K562 (cell line): ENCODE measurements at regions not wholly inside any gene's neighbourhood (a gene's known extent, or its start where the extent isn't known, plus 50 kb on each side); places are given as distances from the start of the nearest gene placed in this dataset.

ENCODE experiments used
- ATAC-seq: fragments of 200-7000 bp; cut with Tn5 transposase; 3 replicates; pipeline ENCODE4 v1.9.1; 2020; ENCODE audit warnings: moderate library complexity
- BruUV-seq: library from RNA; stranded (reverse); fragments of 400-500 nt; replicated peaks from 2 replicates; lab custom pipeline; 2021; lab: Mats Ljungman, UMichigan
- CTCF ChIA-PET: fragments of 300-600 bp; formaldehyde crosslinking; extraction: SDS; loops from one replicate; lab custom pipeline; 2021; ENCODE audit warnings: low intra/inter-chr PET ratio; lab: Yijun Ruan, JAX
- POLR2A ChIA-PET: fragments of 300-600, 350-650 bp; sonication (Branson Sonifier 250); formaldehyde crosslinking; extraction: SDS; loops from one replicate; lab custom pipeline; 2021; ENCODE audit warnings: antibody characterized with exemption, inconsistent platforms; lab: Yijun Ruan, JAX
- DNase-seq, 4 experiments: peaks; one replicate each; pipeline versions ENCODE4 v3.0.0 to v3.0.0-alpha.2; 2011 to 2018; ENCODE audit warnings: low spot score in 3 of 4, mixed read lengths in 3 of 4; ENCODE audit errors: extremely low read depth in 1 of 4
- FAIRE-seq: peaks from 2 replicates; lab custom pipeline; 2011; peaks lifted over from hg19 to GRCh38; lab: Jason Lieb, UNC
- H2AFZ ChIP-seq: 2 replicates; pipeline ENCODE4 v1.6.0; 2011; ENCODE audit warnings: low read depth, low read length, control low read depth, inconsistent platforms
- H3K27ac ChIP-seq: fragments of 200-600 bp; 3 replicates; pipeline ENCODE4 v1.8.0; 2011; ENCODE audit warnings: low read depth, mild to moderate bottlenecking, control low read depth, inconsistent platforms, low read length, moderate library complexity, mixed read lengths; ENCODE audit errors: extremely low read depth
- H3K27me3 ChIP-seq, 2 experiments: fragments of 300-600 bp in 1 of 2; 2 replicates in 1 of 2; 3 replicates in 1 of 2; pipeline versions ENCODE4 v1.6.0 to v1.8.0; 2011; ENCODE audit warnings: inconsistent platforms in 2 of 2, low read length in 2 of 2, mild to moderate bottlenecking in 1 of 2, mixed read lengths in 1 of 2, moderate library complexity in 1 of 2; ENCODE audit not compliant: control insufficient read depth in 2 of 2, insufficient read depth in 2 of 2
- H3K36me3 ChIP-seq: fragments of 300-600 bp; 3 replicates; pipeline ENCODE4 v1.8.0; 2011; ENCODE audit warnings: mild to moderate bottlenecking, low read length, inconsistent platforms; ENCODE audit not compliant: control insufficient read depth, insufficient read depth
- H3K4me1 ChIP-seq, 2 experiments: fragments of 200-600 bp in 1 of 2; replicated peaks in 1 of 2; 2 replicates in 1 of 2; 3 replicates in 1 of 2; pipeline versions ENCODE4 v1.5.1 to v1.8.0; 2011; ENCODE audit warnings: inconsistent platforms in 2 of 2, low read length in 2 of 2, mild to moderate bottlenecking in 1 of 2, mixed read lengths in 1 of 2, moderate library complexity in 1 of 2; ENCODE audit not compliant: control insufficient read depth in 2 of 2, insufficient read depth in 2 of 2
- H3K4me2 ChIP-seq: 2 replicates; pipeline ENCODE4 v1.6.1; 2011; ENCODE audit warnings: low read length, control low read depth, inconsistent platforms, mixed read lengths; ENCODE audit not compliant: insufficient read depth
- H3K4me3 ChIP-seq: fragments of 200-600 bp; sonication (generic), shearing (Covaris generic); 2 replicates; pipeline ENCODE4 v1.5.1; 2016; ENCODE audit warnings: control low read depth, inconsistent platforms
- H3K79me2 ChIP-seq: fragments of 200-600 bp; 3 replicates; pipeline ENCODE4 v1.8.0; 2011; ENCODE audit warnings: low read length, inconsistent platforms; ENCODE audit not compliant: control insufficient read depth, insufficient read depth
- H3K9ac ChIP-seq, 2 experiments: 2 replicates each; pipeline versions ENCODE4 v1.6.0 to v1.6.1; 2011; ENCODE audit warnings: low read depth in 2 of 2, low read length in 2 of 2, control low read depth in 1 of 2, inconsistent platforms in 1 of 2, mild to moderate bottlenecking in 1 of 2, mixed read lengths in 1 of 2; ENCODE audit not compliant: insufficient read depth in 1 of 2
- H3K9me1 ChIP-seq: one replicate; pipeline ENCODE4 v1.6.0; 2011; ENCODE audit warnings: inconsistent platforms, mild to moderate bottlenecking, low read length, moderate library complexity; ENCODE audit not compliant: control insufficient read depth, insufficient read depth
- H3K9me3 ChIP-seq: replicated peaks from 2 replicates; pipeline ENCODE4 v1.5.1; 2011; ENCODE audit warnings: low read depth, low read length, inconsistent platforms; ENCODE audit not compliant: control insufficient read depth, insufficient read depth
- H4K20me1 ChIP-seq: replicated peaks from 2 replicates; pipeline ENCODE4 v1.6.1; 2011; ENCODE audit warnings: low read length, inconsistent platforms, mixed read lengths; ENCODE audit not compliant: control insufficient read depth, insufficient read depth
- PTBP1 ChIP-seq: fragments of 200-400 bp; formaldehyde crosslinking; IDR thresholded peaks from 2 replicates; pipeline ENCODE4 v1.6.1; 2017; ENCODE audit warnings: low read depth, low read length
- RNF219 ChIP-seq: fragments of 250-450 bp; sonication (Bioruptor Pico); IDR thresholded peaks from 2 replicates; pipeline ENCODE4 v1.5.0; 2022; ENCODE audit warnings: mild to moderate bottlenecking
- SP2 ChIP-seq: IDR thresholded peaks from 2 replicates; pipeline ENCODE4 v1.6.1; 2011; ENCODE audit warnings: mild to moderate bottlenecking, low read depth, low read length, moderate library complexity; ENCODE audit not compliant: poor library complexity, severe bottlenecking; ENCODE audit errors: extremely low read depth
- TFAM ChIP-seq: fragments of 250-450 bp; sonication (Bioruptor Pico); conservative IDR thresholded peaks from 2 replicates; pipeline ENCODE4 v1.5.0; 2021; ENCODE audit warnings: mild to moderate bottlenecking, moderate library complexity
- ZNF512 ChIP-seq: IDR thresholded peaks from 2 replicates; pipeline ENCODE4 v1.6.1; 2016; ENCODE audit warnings: missing genetic modification characterization, missing compliant biosample characterization
- WGBS: fragments of 100-300 bp; shearing (Covaris generic); methylation state at CpG from one replicate; pipeline ENCODE4 v1.1.6; 2016; ENCODE audit warnings: low coverage, mixed read lengths; ENCODE audit not compliant: insufficient coverage; ENCODE audit errors: missing lambda C conversion rate; 5-methylcytosine and 5-hydroxymethylcytosine counted together
- in situ Hi-C: fragments of 300-500 bp; cut with MboI; formaldehyde crosslinking; loops from 4 replicates; pipeline ENCODE4 v1.15.0; 2018; ENCODE audit warnings: inconsistent platforms, mixed read lengths
- intact Hi-C: fragments of 100-400 bp; cut with micrococcal nuclease; formaldehyde crosslinking; loops from 2 replicates; pipeline ENCODE4 v1.14.2; 2022

- intact Hi-C loops (loop anchor here (10.0 kb wide), 2 partner anchors 300 to 690 kb away; no protein-coding TSS in a partner anchor), in situ Hi-C loops (loop anchor here (5.0 to 10.0 kb wide), 2 partner anchors 520 to 687 kb away; no protein-coding TSS in a partner anchor)
- H3K4me3 ChIP-seq = peak overlapping the region; percentile 31; the same call in 1 of the 2 replicates
- FAIRE-seq (no peak), DNase-seq (no peak), ATAC-seq (no peak)
- no peaks in the 10 kb centered on the region for H4K20me1 ChIP-seq
- H3K27ac ChIP-seq = no peak overlapping the region
- no peaks in the 10 kb centered on the region for H3K9me3 ChIP-seq
- H3K79me2 ChIP-seq = no peaks in the 10 kb centered on the region
- peak overlapping the region in 1 of 2 experiments; percentile 68; a peak in 2 of 4 replicates for H3K9ac ChIP-seq
- H2AFZ ChIP-seq = peak overlapping the region; percentile 78
- WGBS = 71% methylated on average over 27 of the region's 33 CpGs
- H3K9me1 ChIP-seq = no peaks in the 10 kb centered on the region
- ChIA-PET CTCF (no interaction called here), POLR2A (no interaction called here)
- BruUV-seq = no TSS peak
- no peaks in the 10 kb centered on the region for H3K36me3 ChIP-seq
- peak overlapping the region; percentile 52 for H3K4me2 ChIP-seq
- H3K4me1 ChIP-seq = peaks cover 0 to 36% of the 10 kb centered on the region in 2 experiments; a peak in 3 of 5 replicates
- H3K27me3 ChIP-seq = no peaks in the 10 kb centered on the region
- TF ChIP-seq PTBP1 (no peak), RNF219 (no peak), SP2 (no peak), TFAM (CRISPR knock-in tag) (no peak), ZNF512 (tag) (no peak)
Measured at GRCh38 chr20:30284281-30284905, 973.1 kb upstream of the DEFB115 start.
